DOHH2 (cell line): ENCODE measurements at regions not wholly inside any gene's neighbourhood (a gene's known extent, or its start where the extent isn't known, plus 50 kb on each side); places are given as distances from the start of the nearest gene placed in this dataset.

Experiments
- CTCF ChIP-seq: fragments of 200-600 bp; sonication (generic); IDR thresholded peaks from one replicate; pipeline ENCODE4 v1.5.1; 2014; ENCODE audit warnings: antibody characterized with exemption, mild to moderate bottlenecking, low read depth, low read length; ENCODE audit not compliant: poor library complexity, severe bottlenecking
- EZH2phosphoT487 ChIP-seq: fragments of 200-600 bp; sonication (generic); IDR thresholded peaks from 2 replicates; pipeline ENCODE4 v1.6.1; 2017; ENCODE audit warnings: borderline replicate concordance, mild to moderate bottlenecking, antibody characterized with exemption, low read length, moderate library complexity, mixed read lengths

- TF ChIP-seq CTCF (no peak), EZH2phosphoT487 (no peak)
Observed at GRCh38 chr6:44044154-44044539, 83.1 kb downstream of the MRPL14 start.
